ENCODE measurements at regions not wholly inside any gene's neighbourhood (a gene's known extent, or its start where the extent isn't known, plus 50 kb on each side); places are given as distances from the start of the nearest gene placed in this dataset.
"Not testable (repeated sequence)": the region's sequence is repeated elsewhere in the genome, so short reads cannot be mapped to it uniquely, and the experiment has no call there.

- DNase-seq, result no peak
These were observed 241.6 kb downstream of the CDK5RAP2 start for GRCh38 chr9:120338340-120338739.

- no peak for DNase-seq
These were observed 242.8 kb downstream of the CDK5RAP2 start for GRCh38 chr9:120337131-120337530.

- DNase-seq, result no peak
These were observed 243.2 kb downstream of the CDK5RAP2 start for GRCh38 chr9:120336753-120337090.

- DNase-seq, result no peak
These were observed 243.8 kb downstream of the CDK5RAP2 start for GRCh38 chr9:120336021-120336752.

- no peak for DNase-seq
These were observed 248.1 kb downstream of the CDK5RAP2 start for GRCh38 chr9:120331913-120332312.

GRCh38 chr9:120330031-120330430 is 249.9 kb downstream of the CDK5RAP2 start:
- DNase-seq, result no peak

GRCh38 chr9:120327322-120327721 is 252.6 kb downstream of the CDK5RAP2 start:
- no peak for DNase-seq

- DNase-seq, result no peak
These were observed 253.8 kb downstream of the CDK5RAP2 start for GRCh38 chr9:120326049-120326693.

GRCh38 chr9:120324996-120325642 is 254.8 kb downstream of the CDK5RAP2 start:
- peak; percentile 34 for DNase-seq

- DNase-seq, result no peak
These were observed 255.5 kb downstream of the CDK5RAP2 start for GRCh38 chr9:120324461-120324860.

GRCh38 chr9:120323125-120323524 is 256.8 kb downstream of the CDK5RAP2 start:
- no peak for DNase-seq

GRCh38 chr9:120319452-120319851 is 260.5 kb downstream of the CDK5RAP2 start:
- no peak for DNase-seq

GRCh38 chr9:120315154-120315553 is 264.8 kb downstream of the CDK5RAP2 start:
- DNase-seq, result no peak

- no peak for DNase-seq
These were observed 267.9 kb downstream of the CDK5RAP2 start for GRCh38 chr9:120312031-120312430.

- peak; percentile 68 for DNase-seq
These were observed 269.9 kb downstream of the CDK5RAP2 start for GRCh38 chr9:120310035-120310434.

GRCh38 chr9:120308495-120308894 is 271.5 kb downstream of the CDK5RAP2 start:
- DNase-seq, result peak; percentile 30

GRCh38 chr9:120307599-120307998 is 272.4 kb downstream of the CDK5RAP2 start:
- DNase-seq, result no peak

- DNase-seq, result no peak
These were observed 273.4 kb downstream of the CDK5RAP2 start for GRCh38 chr9:120306561-120306960.

GRCh38 chr9:120306088-120306487 is 273.9 kb downstream of the CDK5RAP2 start:
- DNase-seq, result no peak

GRCh38 chr9:120304896-120305295 is 275.1 kb downstream of the CDK5RAP2 start:
- DNase-seq, result not testable (repeated sequence)

GRCh38 chr9:120303519-120303918 is 276.4 kb downstream of the CDK5RAP2 start:
- no peak for DNase-seq

- DNase-seq, result no peak
These were observed 280.2 kb downstream of the CDK5RAP2 start for GRCh38 chr9:120299785-120300184.

GRCh38 chr9:120294003-120294402 is 286.0 kb downstream of the CDK5RAP2 start:
- DNase-seq, result no peak

GRCh38 chr9:120292606-120293005 is 287.4 kb downstream of the CDK5RAP2 start:
- DNase-seq, result no peak
